Mesendoderm (in vitro differentiated cells): ENCODE measurements at regions not wholly inside any gene's neighbourhood (a gene's known extent, or its start where the extent isn't known, plus 50 kb on each side); places are given as distances from the start of the nearest gene placed in this dataset.
A peak's percentile ranks its signal among the peaks of the same experiment; 100 is the strongest.

Experiments
- DNase-seq: peaks from one replicate; pipeline ENCODE4 v3.0.0; 2013
- H2AK5ac ChIP-seq: 2 replicates; pipeline ENCODE4 v1.6.1; 2013; ENCODE audit warnings: low read length, inconsistent platforms
- H2BK120ac ChIP-seq: 2 replicates; pipeline ENCODE4 v1.6.1; 2013; ENCODE audit warnings: low read depth, mild to moderate bottlenecking, low read length, moderate library complexity, mixed read lengths
- H2BK15ac ChIP-seq: replicated peaks from 2 replicates; pipeline ENCODE4 v1.6.1; 2013; ENCODE audit warnings: low read depth, mild to moderate bottlenecking, moderate library complexity
- H2BK5ac ChIP-seq: 2 replicates; pipeline ENCODE4 v1.6.1; 2013; ENCODE audit warnings: low read length, inconsistent platforms
- H3K18ac ChIP-seq: 2 replicates; pipeline ENCODE4 v1.6.1; 2013; ENCODE audit warnings: mild to moderate bottlenecking, low read length, mixed read lengths
- H3K23ac ChIP-seq: one replicate; pipeline ENCODE4 v1.6.1; 2013; ENCODE audit warnings: low read length
- H3K27ac ChIP-seq: 2 replicates; pipeline ENCODE4 v1.5.1; 2013; ENCODE audit warnings: low read depth, mild to moderate bottlenecking, inconsistent platforms, low read length, moderate library complexity
- H3K27me3 ChIP-seq: 2 replicates; pipeline ENCODE4 v1.6.1; 2013; ENCODE audit warnings: low read length, control low read depth, mild to moderate bottlenecking, inconsistent platforms; ENCODE audit not compliant: insufficient read depth, poor library complexity
- H3K36me3 ChIP-seq: 2 replicates; pipeline ENCODE4 v1.6.1; 2013; ENCODE audit warnings: low read length, inconsistent platforms; ENCODE audit not compliant: control insufficient read depth, insufficient read depth
- H3K4ac ChIP-seq: one replicate; pipeline ENCODE4 v1.6.1; 2013; ENCODE audit warnings: low read depth, mild to moderate bottlenecking, low read length, moderate library complexity
- H3K4me1 ChIP-seq: 2 replicates; pipeline ENCODE4 v1.6.1; 2013; ENCODE audit warnings: low read depth, low read length, inconsistent platforms; ENCODE audit not compliant: control insufficient read depth
- H3K4me2 ChIP-seq: 2 replicates; pipeline ENCODE4 v1.6.1; 2013; ENCODE audit warnings: low read length
- H3K4me3 ChIP-seq: 2 replicates; pipeline ENCODE4 v1.5.1; 2013; ENCODE audit warnings: mild to moderate bottlenecking, low read length
- H3K56ac ChIP-seq: one replicate; pipeline ENCODE4 v1.6.1; 2013; ENCODE audit warnings: low read length
- H3K79me1 ChIP-seq: 2 replicates; pipeline ENCODE4 v1.6.1; 2013; ENCODE audit warnings: low read length, inconsistent platforms
- H3K79me2 ChIP-seq: 2 replicates; pipeline ENCODE4 v1.6.1; 2013; ENCODE audit warnings: mild to moderate bottlenecking, low read length; ENCODE audit not compliant: control insufficient read depth, insufficient read depth
- H3K9ac ChIP-seq: 2 replicates; pipeline ENCODE4 v1.6.1; 2013; ENCODE audit warnings: low read length, inconsistent platforms
- H4K5ac ChIP-seq: one replicate; pipeline ENCODE4 v1.6.1; 2013; ENCODE audit warnings: low read length
- H4K8ac ChIP-seq: one replicate; pipeline ENCODE4 v1.6.1; 2013; ENCODE audit warnings: low read depth, mild to moderate bottlenecking, control low read depth, low read length, moderate library complexity
- WGBS: extraction: QIAGEN DNeasy Blood & Tissue Kit; methylation state at CpG from one replicate; pipeline ENCODE4 v1.1.7; 2013; ENCODE audit warnings: low lambda C conversion rate, missing lambda C conversion rate; ENCODE audit not compliant: insufficient coverage; ENCODE audit errors: extremely low coverage; 5-methylcytosine and 5-hydroxymethylcytosine counted together

DNA sequence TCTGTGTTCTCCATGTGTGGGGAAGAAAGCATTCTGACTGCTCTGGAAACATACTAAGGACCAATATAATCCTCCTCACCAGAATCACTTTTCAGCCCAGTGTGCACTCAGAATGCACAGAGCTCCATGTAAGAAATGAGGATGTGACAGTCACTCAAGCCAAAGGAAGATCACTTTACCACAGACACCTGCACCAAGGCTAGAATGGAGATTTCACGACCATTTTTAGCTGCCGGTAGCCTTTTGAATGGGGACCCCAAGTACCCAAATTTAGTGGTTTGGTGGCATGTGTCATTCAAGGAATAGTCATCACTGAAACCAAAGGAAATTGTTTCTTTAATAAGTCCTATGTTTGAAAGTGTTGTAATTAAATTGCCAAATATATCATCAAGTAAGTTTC is 613.2 kb upstream of the ACVR2A start:
- H3K27ac ChIP-seq, result no peak overlapping the region
- H4K5ac ChIP-seq, result no peak overlapping the region
- H4K8ac ChIP-seq, result no peak overlapping the region
- no peak overlapping the region for H3K9ac ChIP-seq
- no peaks in the 10 kb centered on the region for H3K79me1 ChIP-seq
- H3K4me3 ChIP-seq, result no peak overlapping the region
- no peak overlapping the region for H2BK120ac ChIP-seq
- peaks cover 1% of the 10 kb centered on the region for H3K4me1 ChIP-seq
- no peak overlapping the region for H3K56ac ChIP-seq
- H2AK5ac ChIP-seq, result no peak overlapping the region
- H3K4me2 ChIP-seq, result no peak overlapping the region
- no peak overlapping the region for H2BK15ac ChIP-seq
- no peaks in the 10 kb centered on the region for H3K79me2 ChIP-seq
- no peak overlapping the region for H2BK5ac ChIP-seq
- no peak overlapping the region for H3K4ac ChIP-seq
- H3K23ac ChIP-seq, result no peak overlapping the region
- no peaks in the 10 kb centered on the region for H3K36me3 ChIP-seq
- H3K27me3 ChIP-seq, result no peaks in the 10 kb centered on the region
- WGBS, result no CpG with 5 or more reads among the region's 2 CpGs
- H3K18ac ChIP-seq, result no peak overlapping the region
- no peak for DNase-seq

DNA sequence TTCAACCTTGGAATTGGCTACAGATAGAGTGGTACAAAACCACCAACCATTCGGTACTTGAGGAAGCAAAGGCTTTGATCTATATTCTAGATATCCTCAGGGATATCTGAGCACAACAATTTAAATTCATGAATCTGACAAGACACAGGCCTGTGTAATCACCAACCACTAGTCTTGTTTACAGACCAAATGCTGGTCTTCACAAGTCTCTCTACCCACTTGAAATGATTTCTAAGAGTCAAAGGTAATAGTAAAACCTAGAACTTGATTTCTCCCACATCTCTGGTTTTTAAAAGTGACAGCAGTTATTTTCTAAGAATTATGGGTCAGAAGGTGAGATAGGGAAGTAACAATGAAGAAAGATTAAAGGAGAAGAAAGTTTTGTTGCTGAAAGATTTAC is 613.7 kb upstream of the ACVR2A start:
- H3K56ac ChIP-seq, result no peak overlapping the region
- H3K9ac ChIP-seq, result no peak overlapping the region
- H3K36me3 ChIP-seq, result no peaks in the 10 kb centered on the region
- H3K4me2 ChIP-seq, result no peak overlapping the region
- H3K4me3 ChIP-seq, result no peak overlapping the region
- H4K8ac ChIP-seq, result no peak overlapping the region
- no peaks in the 10 kb centered on the region for H3K79me1 ChIP-seq
- no peaks in the 10 kb centered on the region for H3K27me3 ChIP-seq
- no peak overlapping the region for H3K18ac ChIP-seq
- DNase-seq, result no peak
- no peaks in the 10 kb centered on the region for H3K79me2 ChIP-seq
- H3K27ac ChIP-seq, result no peak overlapping the region
- no peak overlapping the region for H2BK15ac ChIP-seq
- H3K4ac ChIP-seq, result no peak overlapping the region
- no peak overlapping the region for H2AK5ac ChIP-seq
- WGBS, result no CpG with 5 or more reads among the region's 1 CpG
- H3K23ac ChIP-seq, result no peak overlapping the region
- H2BK5ac ChIP-seq, result no peak overlapping the region
- peaks cover 1% of the 10 kb centered on the region for H3K4me1 ChIP-seq
- H2BK120ac ChIP-seq, result no peak overlapping the region
- no peak overlapping the region for H4K5ac ChIP-seq

DNA sequence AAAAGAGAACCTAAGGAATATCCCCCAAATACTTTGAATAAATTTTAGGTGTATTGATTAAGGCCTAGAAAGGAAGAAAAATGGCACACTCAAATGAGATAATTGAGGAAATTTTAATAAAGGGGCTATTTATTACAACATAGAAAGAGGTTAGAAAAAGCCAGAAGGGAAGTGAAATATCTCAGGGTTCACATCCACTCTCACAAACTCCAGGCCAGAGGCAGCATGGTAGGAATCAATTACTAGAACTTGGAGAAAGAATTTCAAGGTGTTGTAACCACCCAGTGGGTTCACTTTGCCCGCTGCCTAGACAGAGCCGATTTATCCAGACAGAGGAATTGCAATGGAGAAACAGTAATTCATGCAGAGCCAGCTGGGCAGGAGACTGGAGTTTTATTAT is 617.5 kb upstream of the ACVR2A start:
- Histone ChIP-seq H2BK5ac (no peak overlapping the region), H3K9ac (no peak overlapping the region), H4K8ac (no peak overlapping the region), H2AK5ac (no peak overlapping the region), H3K4me1 (no peaks in the 10 kb centered on the region), H4K5ac (no peak overlapping the region), H2BK120ac (no peak overlapping the region), H3K27ac (no peak overlapping the region), H3K79me2 (no peaks in the 10 kb centered on the region), H3K4me2 (no peak overlapping the region), H3K4ac (no peak overlapping the region), H3K23ac (no peak overlapping the region), H3K4me3 (no peak overlapping the region), H3K18ac (no peak overlapping the region), H3K36me3 (no peaks in the 10 kb centered on the region), H3K79me1 (no peaks in the 10 kb centered on the region), H3K27me3 (no peaks in the 10 kb centered on the region), H3K56ac (no peak overlapping the region), H2BK15ac (no peak overlapping the region)
- DNase-seq, result no peak
- WGBS, result no CpG with 5 or more reads among the region's 2 CpGs

DNA sequence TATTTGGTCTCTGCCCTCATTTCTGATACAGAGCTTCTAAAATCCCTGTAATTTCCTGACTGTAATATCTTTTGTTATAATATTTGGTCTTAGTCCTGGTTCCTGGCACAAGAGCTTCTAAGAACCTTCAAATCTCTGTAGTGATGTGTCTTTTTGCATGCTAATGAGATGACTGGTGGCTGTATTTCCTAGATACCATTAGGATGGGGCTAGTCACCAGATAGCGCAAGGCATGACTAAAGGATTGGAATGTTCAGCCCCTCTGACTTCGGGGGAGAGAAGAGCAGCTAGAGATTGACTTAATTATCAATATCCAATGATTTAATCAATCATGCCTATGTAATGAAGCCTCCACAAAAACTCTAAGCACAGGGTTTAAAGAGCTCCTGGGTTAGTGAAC is 620.8 kb upstream of the ACVR2A start:
- no peak overlapping the region for H3K4me3 ChIP-seq
- H3K56ac ChIP-seq, result no peak overlapping the region
- no peak overlapping the region for H3K27ac ChIP-seq
- no peaks in the 10 kb centered on the region for H3K27me3 ChIP-seq
- no peak overlapping the region for H3K4me2 ChIP-seq
- H3K36me3 ChIP-seq, result no peaks in the 10 kb centered on the region
- H3K4ac ChIP-seq, result no peak overlapping the region
- no peak overlapping the region for H3K23ac ChIP-seq
- H2BK15ac ChIP-seq, result no peak overlapping the region
- H2BK5ac ChIP-seq, result no peak overlapping the region
- no peaks in the 10 kb centered on the region for H3K4me1 ChIP-seq
- H3K9ac ChIP-seq, result no peak overlapping the region
- no peak overlapping the region for H4K5ac ChIP-seq
- no peak overlapping the region for H2AK5ac ChIP-seq
- no peaks in the 10 kb centered on the region for H3K79me2 ChIP-seq
- H4K8ac ChIP-seq, result no peak overlapping the region
- no CpG with 5 or more reads among the region's 2 CpGs for WGBS
- peak; percentile 43 for DNase-seq
- no peak overlapping the region for H3K18ac ChIP-seq
- H2BK120ac ChIP-seq, result no peak overlapping the region
- H3K79me1 ChIP-seq, result no peaks in the 10 kb centered on the region

DNA sequence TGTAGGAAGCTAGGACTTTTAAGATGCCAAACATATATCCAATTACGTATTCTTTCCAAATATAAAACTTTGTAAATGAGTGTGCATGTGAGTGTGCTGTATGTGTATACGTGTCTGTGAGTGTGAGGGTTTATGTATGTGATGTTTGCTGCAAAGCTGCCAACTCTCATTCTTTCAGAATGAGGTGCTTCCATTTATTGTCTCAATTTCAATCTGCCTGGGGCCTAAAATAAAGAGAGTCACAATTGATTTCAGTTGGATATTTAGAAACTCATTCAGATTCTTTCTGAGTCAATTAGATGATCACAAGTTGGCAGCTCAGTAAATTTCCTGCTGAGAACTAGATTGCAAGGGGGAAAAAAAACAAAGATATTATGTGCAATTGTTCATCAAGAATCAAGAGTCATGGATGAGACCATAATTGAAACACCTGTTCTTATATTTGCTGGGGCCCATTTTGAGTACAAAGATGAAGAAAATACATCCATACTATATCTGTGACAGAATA is 621.2 kb upstream of the ACVR2A start:
- H4K8ac ChIP-seq, result no peak overlapping the region
- no peak overlapping the region for H3K56ac ChIP-seq
- no peaks in the 10 kb centered on the region for H3K27me3 ChIP-seq
- WGBS, result no CpG with 5 or more reads among the region's 2 CpGs
- no peak overlapping the region for H2BK120ac ChIP-seq
- no peaks in the 10 kb centered on the region for H3K4me1 ChIP-seq
- H3K4ac ChIP-seq, result no peak overlapping the region
- H3K36me3 ChIP-seq, result no peaks in the 10 kb centered on the region
- H2AK5ac ChIP-seq, result no peak overlapping the region
- H3K4me2 ChIP-seq, result no peak overlapping the region
- H2BK5ac ChIP-seq, result no peak overlapping the region
- no peaks in the 10 kb centered on the region for H3K79me1 ChIP-seq
- no peak for DNase-seq
- no peak overlapping the region for H3K9ac ChIP-seq
- H3K18ac ChIP-seq, result no peak overlapping the region
- H3K27ac ChIP-seq, result no peak overlapping the region
- no peak overlapping the region for H3K4me3 ChIP-seq
- no peaks in the 10 kb centered on the region for H3K79me2 ChIP-seq
- H3K23ac ChIP-seq, result no peak overlapping the region
- H4K5ac ChIP-seq, result no peak overlapping the region
- H2BK15ac ChIP-seq, result no peak overlapping the region

DNA sequence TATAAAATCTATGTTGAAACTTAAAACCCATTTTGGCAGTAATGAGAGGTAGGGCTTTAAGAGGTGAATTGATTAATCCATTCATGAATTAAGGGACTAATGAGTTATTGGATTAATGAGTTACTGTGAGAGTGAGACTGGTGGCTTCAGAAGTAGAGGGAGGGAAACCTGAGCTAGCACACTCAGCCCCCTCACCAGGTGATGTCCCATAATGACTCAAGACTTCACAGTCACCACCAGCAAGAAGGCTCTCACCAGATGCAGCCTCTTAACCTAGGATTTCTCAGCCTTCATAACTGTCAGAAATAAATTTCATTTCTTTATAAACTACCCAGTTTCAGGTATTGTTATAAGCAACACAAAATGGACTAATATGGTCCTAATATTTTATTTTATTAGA is 621.7 kb upstream of the ACVR2A start:
- Histone ChIP-seq H3K4me2 (no peak overlapping the region), H3K56ac (no peak overlapping the region), H2AK5ac (no peak overlapping the region), H3K36me3 (no peaks in the 10 kb centered on the region), H4K5ac (no peak overlapping the region), H3K23ac (no peak overlapping the region), H3K79me2 (no peaks in the 10 kb centered on the region), H3K79me1 (no peaks in the 10 kb centered on the region), H2BK15ac (no peak overlapping the region), H3K27ac (no peak overlapping the region), H3K4ac (no peak overlapping the region), H3K4me3 (no peak overlapping the region), H2BK5ac (no peak overlapping the region), H2BK120ac (no peak overlapping the region), H3K18ac (no peak overlapping the region), H3K27me3 (no peaks in the 10 kb centered on the region), H3K9ac (no peak overlapping the region), H3K4me1 (no peaks in the 10 kb centered on the region), H4K8ac (no peak overlapping the region)
- DNase-seq, result peak; percentile 27
